DND-41 (cell line): ENCODE measurements at regions not wholly inside any gene's neighbourhood (a gene's known extent, or its start where the extent isn't known, plus 50 kb on each side); places are given as distances from the start of the nearest gene placed in this dataset.

Experiments used
- ATAC-seq: fragments of 200-7000 bp; cut with Tn5 transposase; 3 replicates; pipeline ENCODE4 v1.9.1; 2021; ENCODE audit warnings: low read depth; ENCODE audit not compliant: insufficient read depth
- DNase-seq: peaks from one replicate; pipeline ENCODE4 v3.0.0-alpha.2; 2020
- H2AFZ ChIP-seq: 2 replicates; pipeline ENCODE4 v1.6.0; 2012; ENCODE audit warnings: low read depth, low read length
- H3K27ac ChIP-seq: 2 replicates; pipeline ENCODE4 v1.5.1; 2012; ENCODE audit warnings: low read length, inconsistent platforms
- H3K27me3 ChIP-seq: fragments of 200-600 bp; sonication (generic); 2 replicates; pipeline ENCODE4 v1.6.0; 2012; ENCODE audit warnings: low read length, mild to moderate bottlenecking, inconsistent platforms; ENCODE audit not compliant: insufficient read depth, poor library complexity
- H3K36me3 ChIP-seq: 2 replicates; pipeline ENCODE4 v1.5.1; 2012; ENCODE audit warnings: low read length, inconsistent platforms; ENCODE audit not compliant: insufficient read depth
- H3K4me1 ChIP-seq: 2 replicates; pipeline ENCODE4 v1.5.1; 2012; ENCODE audit warnings: mild to moderate bottlenecking, low read length; ENCODE audit not compliant: insufficient read depth
- H3K4me2 ChIP-seq: 2 replicates; pipeline ENCODE4 v1.6.0; 2012; ENCODE audit warnings: mild to moderate bottlenecking, moderate library complexity, low read length, inconsistent platforms; ENCODE audit not compliant: insufficient read depth
- H3K4me3 ChIP-seq, 2 experiments: fragments of 200-600 bp in 1 of 2; shearing (Covaris generic) in 1 of 2; 2 replicates each; pipeline ENCODE4 v1.5.1; 2012 to 2016; ENCODE audit warnings: inconsistent platforms in 2 of 2, low read length in 2 of 2, mild to moderate bottlenecking in 2 of 2, low read depth in 1 of 2, moderate library complexity in 1 of 2
- H3K79me2 ChIP-seq: 2 replicates; pipeline ENCODE4 v1.6.0; 2012; ENCODE audit warnings: low read length, inconsistent platforms; ENCODE audit not compliant: insufficient read depth
- H3K9ac ChIP-seq: 2 replicates; pipeline ENCODE4 v1.6.0; 2012; ENCODE audit warnings: low read depth, mild to moderate bottlenecking, inconsistent platforms, low read length, moderate library complexity
- H3K9me3 ChIP-seq: 2 replicates; pipeline ENCODE4 v1.5.1; 2012; ENCODE audit warnings: low read length, moderate library complexity, mild to moderate bottlenecking, inconsistent platforms; ENCODE audit not compliant: insufficient read depth, severe bottlenecking
- H4K20me1 ChIP-seq: 2 replicates; pipeline ENCODE4 v1.6.0; 2012; ENCODE audit warnings: low read length; ENCODE audit not compliant: insufficient read depth
- CTCF ChIP-seq: IDR thresholded peaks from 2 replicates; pipeline ENCODE4 v1.5.1; 2012; ENCODE audit warnings: borderline replicate concordance, low read length, moderate library complexity, mild to moderate bottlenecking; ENCODE audit not compliant: poor library complexity, severe bottlenecking; ENCODE audit errors: extremely low read depth
- EZH2 ChIP-seq: IDR thresholded peaks from 3 replicates; pipeline ENCODE4 v1.6.1; 2012; ENCODE audit warnings: borderline replicate concordance, low read depth, mild to moderate bottlenecking, moderate library complexity, low read length, inconsistent platforms; ENCODE audit not compliant: severe bottlenecking

GRCh38 chr4:147173797-147174432 lies 228.3 kb upstream of the TTC29 start:
- Histone ChIP-seq H3K4me1 (no peaks in the 10 kb centered on the region), H3K79me2 (no peaks in the 10 kb centered on the region), H3K4me2 (no peak overlapping the region), H2AFZ (no peak overlapping the region), H4K20me1 (no peaks in the 10 kb centered on the region), H3K9ac (no peak overlapping the region), H3K27ac (no peak overlapping the region), H3K27me3 (no peaks in the 10 kb centered on the region), H3K9me3 (no peaks in the 10 kb centered on the region), H3K36me3 (no peaks in the 10 kb centered on the region), H3K4me3 (no peak overlapping the region)
- TF ChIP-seq EZH2 (no peak), CTCF (no peak)
- ATAC-seq (no peak), DNase-seq (no peak)

- H3K27ac ChIP-seq, result no peak overlapping the region
- H3K4me1 ChIP-seq, result no peaks in the 10 kb centered on the region
- H4K20me1 ChIP-seq, result no peaks in the 10 kb centered on the region
- H3K9ac ChIP-seq, result no peak overlapping the region
- DNase-seq, result no peak
- H3K4me3 ChIP-seq, result no peak overlapping the region
- no peaks in the 10 kb centered on the region for H3K27me3 ChIP-seq
- no peaks in the 10 kb centered on the region for H3K79me2 ChIP-seq
- no peak for TF ChIP-seq CTCF
- no peaks in the 10 kb centered on the region for H3K36me3 ChIP-seq
- ATAC-seq, result no peak
- H3K4me2 ChIP-seq, result no peak overlapping the region
- no peaks in the 10 kb centered on the region for H3K9me3 ChIP-seq
- no peak overlapping the region for H2AFZ ChIP-seq
These were observed 228.9 kb upstream of the TTC29 start for GRCh38 chr4:147174591-147174990.

GRCh38 chr4:147175460-147176025 lies 229.9 kb upstream of the TTC29 start:
- Histone ChIP-seq H3K9ac (no peak overlapping the region), H3K27me3 (no peaks in the 10 kb centered on the region), H3K79me2 (no peaks in the 10 kb centered on the region), H3K4me3 (no peak overlapping the region), H2AFZ (no peak overlapping the region), H3K27ac (no peak overlapping the region), H3K9me3 (no peaks in the 10 kb centered on the region), H4K20me1 (no peaks in the 10 kb centered on the region), H3K36me3 (no peaks in the 10 kb centered on the region), H3K4me1 (no peaks in the 10 kb centered on the region), H3K4me2 (no peak overlapping the region)
- no peak for TF ChIP-seq EZH2
- TF ChIP-seq CTCF, result no peak
- ATAC-seq, result no peak
- no peak for DNase-seq
